Hepatocyte (in vitro differentiated cells): ENCODE measurements at regions not wholly inside any gene's neighbourhood (a gene's known extent, or its start where the extent isn't known, plus 50 kb on each side); places are given as distances from the start of the nearest gene placed in this dataset.

ENCODE experiments used
- DNase-seq: peaks from one replicate; pipeline ENCODE4 v3.0.0-alpha.2; 2016; ENCODE audit warnings: low spot score
- H2AFZ ChIP-seq: fragments of 200-600 bp; sonication (generic); 2 replicates; pipeline ENCODE4 v1.6.0; 2016; ENCODE audit warnings: antibody characterized with exemption, mild to moderate bottlenecking
- H3K27ac ChIP-seq: fragments of 200-600 bp; sonication (generic); 2 replicates; pipeline ENCODE4 v1.5.1; 2016; ENCODE audit warnings: mild to moderate bottlenecking
- H3K27me3 ChIP-seq: fragments of 200-600 bp; sonication (generic); 2 replicates; pipeline ENCODE4 v1.6.1; 2016
- H3K36me3 ChIP-seq: fragments of 200-600 bp; sonication (generic); replicated peaks from 2 replicates; pipeline ENCODE4 v1.5.1; 2016; ENCODE audit warnings: low read depth; ENCODE audit not compliant: insufficient read depth
- H3K4me1 ChIP-seq: fragments of 200-600 bp; sonication (generic); 2 replicates; pipeline ENCODE4 v1.5.1; 2016; ENCODE audit warnings: mild to moderate bottlenecking, moderate library complexity; ENCODE audit not compliant: insufficient read depth
- H3K4me2 ChIP-seq: fragments of 200-600 bp; sonication (generic); 2 replicates; pipeline ENCODE4 v1.6.0; 2016
- H3K4me3 ChIP-seq: fragments of 200-600 bp; sonication (generic); 2 replicates; pipeline ENCODE4 v1.5.1; 2016; ENCODE audit warnings: mild to moderate bottlenecking
- H3K79me2 ChIP-seq: fragments of 200-600 bp; sonication (generic); 2 replicates; pipeline ENCODE4 v1.6.0; 2017; ENCODE audit warnings: mild to moderate bottlenecking
- H3K9me2 ChIP-seq: fragments of 200-600 bp; sonication (generic); replicated peaks from 2 replicates; pipeline ENCODE4 v1.6.0; 2017; ENCODE audit warnings: mild to moderate bottlenecking; ENCODE audit not compliant: insufficient read depth
- H3K9me3 ChIP-seq: fragments of 200-600 bp; sonication (generic); 2 replicates; pipeline ENCODE4 v1.5.1; 2016; ENCODE audit warnings: low read depth, mild to moderate bottlenecking
- H4K20me1 ChIP-seq: fragments of 200-600 bp; sonication (generic); 2 replicates; pipeline ENCODE4 v1.6.0; 2016; ENCODE audit warnings: mild to moderate bottlenecking; ENCODE audit not compliant: insufficient read depth, poor library complexity, severe bottlenecking
- EZH2 ChIP-seq: fragments of 200-600 bp; sonication (generic); IDR thresholded peaks from 2 replicates; pipeline ENCODE4 v1.6.1; 2016; ENCODE audit warnings: antibody characterized with exemption, mild to moderate bottlenecking, borderline replicate concordance
- EZH2phosphoT487 ChIP-seq: fragments of 200-600 bp; sonication (generic); IDR thresholded peaks from one replicate; pipeline ENCODE4 v1.6.1; 2018; ENCODE audit warnings: antibody characterized with exemption, mild to moderate bottlenecking, low read depth, moderate library complexity; ENCODE audit not compliant: unreplicated experiment, severe bottlenecking
- WGBS: methylation state at CpG from one replicate; pipeline ENCODE4 v1.1.6; 2016; ENCODE audit warnings: low lambda C conversion rate; ENCODE audit errors: missing lambda C conversion rate; 5-methylcytosine and 5-hydroxymethylcytosine counted together
- TF ChIP-seq, protein P1 (sequence below): fragments of 200-600 bp; sonication (generic); IDR thresholded peaks from 2 replicates; pipeline ENCODE4 v1.5.1; 2016; ENCODE audit warnings: antibody characterized with exemption, mild to moderate bottlenecking; ENCODE audit not compliant: poor library complexity

GRCh38 chr10:125475815-125476214 lies 207.1 kb downstream of the TEX36 start:
- Histone ChIP-seq H3K9me3 (no peaks in the 10 kb centered on the region), H4K20me1 (no peaks in the 10 kb centered on the region), H3K4me2 (no peak overlapping the region), H2AFZ (no peak overlapping the region), H3K4me1 (no peaks in the 10 kb centered on the region), H3K79me2 (no peaks in the 10 kb centered on the region), H3K27ac (no peak overlapping the region), H3K4me3 (no peak overlapping the region), H3K27me3 (no peaks in the 10 kb centered on the region), H3K9me2 (no peaks in the 10 kb centered on the region), H3K36me3 (no peaks in the 10 kb centered on the region)
- no peak for DNase-seq
- 81% methylated on average over 2 of the region's 2 CpGs for WGBS
- TF ChIP-seq EZH2phosphoT487 (no peak), EZH2 (no peak)
- TF ChIP-seq, protein P1, sequence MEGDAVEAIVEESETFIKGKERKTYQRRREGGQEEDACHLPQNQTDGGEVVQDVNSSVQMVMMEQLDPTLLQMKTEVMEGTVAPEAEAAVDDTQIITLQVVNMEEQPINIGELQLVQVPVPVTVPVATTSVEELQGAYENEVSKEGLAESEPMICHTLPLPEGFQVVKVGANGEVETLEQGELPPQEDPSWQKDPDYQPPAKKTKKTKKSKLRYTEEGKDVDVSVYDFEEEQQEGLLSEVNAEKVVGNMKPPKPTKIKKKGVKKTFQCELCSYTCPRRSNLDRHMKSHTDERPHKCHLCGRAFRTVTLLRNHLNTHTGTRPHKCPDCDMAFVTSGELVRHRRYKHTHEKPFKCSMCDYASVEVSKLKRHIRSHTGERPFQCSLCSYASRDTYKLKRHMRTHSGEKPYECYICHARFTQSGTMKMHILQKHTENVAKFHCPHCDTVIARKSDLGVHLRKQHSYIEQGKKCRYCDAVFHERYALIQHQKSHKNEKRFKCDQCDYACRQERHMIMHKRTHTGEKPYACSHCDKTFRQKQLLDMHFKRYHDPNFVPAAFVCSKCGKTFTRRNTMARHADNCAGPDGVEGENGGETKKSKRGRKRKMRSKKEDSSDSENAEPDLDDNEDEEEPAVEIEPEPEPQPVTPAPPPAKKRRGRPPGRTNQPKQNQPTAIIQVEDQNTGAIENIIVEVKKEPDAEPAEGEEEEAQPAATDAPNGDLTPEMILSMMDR, result no peak

GRCh38 chr10:125473143-125473793 lies 209.7 kb downstream of the TEX36 start:
- H3K36me3 ChIP-seq, result no peaks in the 10 kb centered on the region
- no peak overlapping the region for H2AFZ ChIP-seq
- no peaks in the 10 kb centered on the region for H3K9me2 ChIP-seq
- H4K20me1 ChIP-seq, result no peaks in the 10 kb centered on the region
- no peak overlapping the region for H3K4me3 ChIP-seq
- no peaks in the 10 kb centered on the region for H3K79me2 ChIP-seq
- H3K4me2 ChIP-seq, result no peak overlapping the region
- WGBS, result 80% methylated on average over 7 of the region's 7 CpGs
- no peak overlapping the region for H3K27ac ChIP-seq
- TF ChIP-seq, protein P1, result no peak
- TF ChIP-seq EZH2 (no peak), EZH2phosphoT487 (no peak)
- DNase-seq, result no peak
- H3K27me3 ChIP-seq, result no peaks in the 10 kb centered on the region
- H3K9me3 ChIP-seq, result no peaks in the 10 kb centered on the region
- H3K4me1 ChIP-seq, result no peaks in the 10 kb centered on the region

GRCh38 chr10:125472010-125472607 lies 210.9 kb downstream of the TEX36 start:
- H3K9me2 ChIP-seq, result no peaks in the 10 kb centered on the region
- H3K9me3 ChIP-seq, result no peaks in the 10 kb centered on the region
- H3K27me3 ChIP-seq, result peaks cover 4% of the 10 kb centered on the region
- peak; percentile 60 for DNase-seq
- H3K4me3 ChIP-seq, result no peak overlapping the region
- TF ChIP-seq, protein P1, result no peak
- no peak for TF ChIP-seq EZH2
- no peak for TF ChIP-seq EZH2phosphoT487
- no peaks in the 10 kb centered on the region for H3K79me2 ChIP-seq
- no peak overlapping the region for H2AFZ ChIP-seq
- H4K20me1 ChIP-seq, result no peaks in the 10 kb centered on the region
- H3K27ac ChIP-seq, result no peak overlapping the region
- no peaks in the 10 kb centered on the region for H3K36me3 ChIP-seq
- H3K4me2 ChIP-seq, result no peak overlapping the region
- WGBS, result 81% methylated on average over 4 of the region's 4 CpGs
- no peaks in the 10 kb centered on the region for H3K4me1 ChIP-seq
